Liver (tissue), 8 donors: ENCODE measurements at regions not wholly inside any gene's neighbourhood (a gene's known extent, or its start where the extent isn't known, plus 50 kb on each side); places are given as distances from the start of the nearest gene placed in this dataset.

Source experiments
- DNase-seq: peaks from one replicate; pipeline ENCODE4 v3.0.0-alpha.2; 2017; ENCODE audit warnings: low spot score
- H3K27ac ChIP-seq, 2 donors: one replicate each; pipeline ENCODE4 v1.7.0; 2013; ENCODE audit warnings: inconsistent platforms in 2 of 2, low read length in 2 of 2, control low read depth in 1 of 2, low read depth in 1 of 2, mild to moderate bottlenecking in 1 of 2
- H3K27me3 ChIP-seq, 4 donors: one replicate each; pipeline versions ENCODE4 v1.6.1 to v1.7.0; 2013; ENCODE audit warnings: low read length in 3 of 4, inconsistent platforms in 1 of 4, mild to moderate bottlenecking in 1 of 4, moderate library complexity in 1 of 4; ENCODE audit not compliant: control insufficient read depth in 4 of 4, insufficient read depth in 4 of 4
- H3K36me3 ChIP-seq, 4 donors: one replicate each; pipeline versions ENCODE4 v1.6.1 to v1.7.0; 2013; ENCODE audit warnings: low read length in 3 of 4, mild to moderate bottlenecking in 3 of 4, low read depth in 1 of 4, moderate library complexity in 1 of 4; ENCODE audit not compliant: control insufficient read depth in 4 of 4, insufficient read depth in 3 of 4
- H3K4me1 ChIP-seq, 4 donors: one replicate each; pipeline versions ENCODE4 v1.6.1 to v1.7.0; 2013; ENCODE audit warnings: low read length in 3 of 4, mild to moderate bottlenecking in 3 of 4, moderate library complexity in 1 of 4; ENCODE audit not compliant: control insufficient read depth in 4 of 4, insufficient read depth in 4 of 4
- H3K4me3 ChIP-seq, 3 donors: one replicate each; pipeline versions ENCODE4 v1.6.1 to v1.7.0; 2013; ENCODE audit warnings: low read length in 3 of 3, control low read depth in 1 of 3, low read depth in 1 of 3, mild to moderate bottlenecking in 1 of 3
- H3K9ac ChIP-seq, 2 donors: one replicate each; pipeline ENCODE4 v1.7.0; 2013; ENCODE audit warnings: low read length in 2 of 2, mild to moderate bottlenecking in 2 of 2, moderate library complexity in 2 of 2, control low read depth in 1 of 2, low read depth in 1 of 2
- H3K9me3 ChIP-seq, 4 donors: one replicate each; pipeline versions ENCODE4 v1.6.1 to v1.7.0; 2013; ENCODE audit warnings: low read length in 3 of 4; ENCODE audit not compliant: control insufficient read depth in 4 of 4
- ATF3 ChIP-seq: IDR thresholded peaks from 2 replicates; pipeline ENCODE4 v1.6.1; 2016; ENCODE audit warnings: antibody characterized with exemption
- CTCF ChIP-seq: fragments of 150-350 bp; IDR thresholded peaks from 2 replicates; pipeline ENCODE4 v1.5.1; 2017; ENCODE audit warnings: improper control_type of control experiment, low read depth, low read length; ENCODE audit not compliant: missing input control
- EGR1 ChIP-seq, 2 donors: IDR thresholded peaks; 2 replicates each; pipeline ENCODE4 v1.6.1; 2016 to 2018; ENCODE audit warnings: antibody characterized with exemption in 2 of 2, low read depth in 2 of 2
- FOXA1 ChIP-seq: IDR thresholded peaks from 2 replicates; pipeline ENCODE4 v1.6.1; 2016; ENCODE audit warnings: antibody characterized with exemption
- FOXA2 ChIP-seq: IDR thresholded peaks from 2 replicates; pipeline ENCODE4 v1.6.1; 2016; ENCODE audit warnings: antibody characterized with exemption
- GABPA ChIP-seq, 2 donors: IDR thresholded peaks in 1 of 2; conservative IDR thresholded peaks in 1 of 2; 2 replicates each; pipeline ENCODE4 v1.6.1; 2016; ENCODE audit warnings: antibody characterized with exemption in 2 of 2, mild to moderate bottlenecking in 1 of 2, moderate library complexity in 1 of 2
- HNF4A ChIP-seq, 2 donors: conservative IDR thresholded peaks; 2 replicates each; pipeline ENCODE4 v1.6.1; 2016; ENCODE audit warnings: antibody characterized with exemption in 2 of 2, mild to moderate bottlenecking in 2 of 2
- HNF4G ChIP-seq: IDR thresholded peaks from 2 replicates; pipeline ENCODE4 v1.6.1; 2016; ENCODE audit warnings: antibody characterized with exemption
- JUND ChIP-seq, 2 donors: IDR thresholded peaks; 2 replicates each; pipeline ENCODE4 v1.6.1; 2016; ENCODE audit warnings: antibody characterized with exemption in 2 of 2
- MAX ChIP-seq: IDR thresholded peaks from 2 replicates; pipeline ENCODE4 v1.6.1; 2016; ENCODE audit warnings: antibody characterized with exemption
- NR2F2 ChIP-seq: IDR thresholded peaks from 2 replicates; pipeline ENCODE4 v1.6.1; 2016; ENCODE audit warnings: antibody characterized with exemption
- RAD21 ChIP-seq, 2 donors: IDR thresholded peaks; 2 replicates each; pipeline ENCODE4 v1.6.1; 2016; ENCODE audit warnings: antibody characterized with exemption in 2 of 2, mild to moderate bottlenecking in 2 of 2
- RXRA ChIP-seq, 2 donors: IDR thresholded peaks; 2 replicates each; pipeline ENCODE4 v1.6.1; 2017 to 2018; ENCODE audit warnings: antibody characterized with exemption in 2 of 2, mild to moderate bottlenecking in 1 of 2
- SP1 ChIP-seq: IDR thresholded peaks from 2 replicates; pipeline ENCODE4 v1.6.1; 2018; ENCODE audit warnings: antibody characterized with exemption, mild to moderate bottlenecking
- TAF1 ChIP-seq: conservative IDR thresholded peaks from 2 replicates; pipeline ENCODE4 v1.6.1; 2016; ENCODE audit warnings: antibody characterized with exemption, mild to moderate bottlenecking
- YY1 ChIP-seq: IDR thresholded peaks from 2 replicates; pipeline ENCODE4 v1.6.1; 2016; ENCODE audit warnings: antibody characterized with exemption, mild to moderate bottlenecking
- ZBTB33 ChIP-seq: IDR thresholded peaks from 2 replicates; pipeline ENCODE4 v1.6.1; 2016; ENCODE audit warnings: antibody characterized with exemption
- WGBS: extraction: QIAGEN DNeasy Blood & Tissue Kit; methylation state at CpG from one replicate; pipeline ENCODE4 v1.1.7; 2013; 5-methylcytosine and 5-hydroxymethylcytosine counted together
- donor health status: healthy.
- donor health status: healthy.
- donor health status: healthy.
- donor health status: healthy.
- donor health status: healthy.

GRCh38 chr14:34222867-34223266 is 239.2 kb downstream of the SPTSSA start:
- peaks cover 0 to 2% (median 0%) of the 10 kb centered on the region in 4 donors for H3K4me1 ChIP-seq
- DNase-seq: no peak
- H3K27me3 ChIP-seq: no peaks in the 10 kb centered on the region
- no peak overlapping the region for H3K4me3 ChIP-seq
- H3K27ac ChIP-seq: no peak overlapping the region
- TF ChIP-seq HNF4G (no peak), GABPA (IDR thresholded peaks at IDR 0.05 in 1 of 2, conservative IDR thresholded peaks at IDR 0.05 in 1 of 2) (no peak), ZBTB33 (no peak), YY1 (no peak), RXRA (IDR thresholded peaks at IDR 0.05) (no peak), CTCF (no peak), SP1 (no peak), FOXA1 (no peak), ATF3 (no peak), EGR1 (IDR thresholded peaks at IDR 0.05; ENCODE audit: low read depth in 2 of 2) (no peak), MAX (no peak), NR2F2 (no peak), HNF4A (conservative IDR thresholded peaks at IDR 0.05) (no peak)
- no peaks in the 10 kb centered on the region for H3K9me3 ChIP-seq
- H3K9ac ChIP-seq: no peak overlapping the region
- 48% methylated on average over 6 of the region's 6 CpGs for WGBS
- no peaks in the 10 kb centered on the region for H3K36me3 ChIP-seq

- Histone ChIP-seq H3K4me1 (no peaks in the 10 kb centered on the region), H3K36me3 (no peaks in the 10 kb centered on the region), H3K27ac (no peak overlapping the region), H3K27me3 (no peaks in the 10 kb centered on the region), H3K9me3 (no peaks in the 10 kb centered on the region), H3K9ac (no peak overlapping the region), H3K4me3 (no peak overlapping the region)
- WGBS: 27% methylated on average over 3 of the region's 3 CpGs
- TF ChIP-seq SP1 (no peak), FOXA1 (no peak), HNF4G (no peak), NR2F2 (no peak), GABPA (IDR thresholded peaks at IDR 0.05 in 1 of 2, conservative IDR thresholded peaks at IDR 0.05 in 1 of 2) (no peak), ATF3 (no peak)
- no peak for DNase-seq
Observed at GRCh38 chr14:34222122-34222521, 239.9 kb downstream of the SPTSSA start.

GRCh38 chr14:34220921-34221320 is 241.1 kb downstream of the SPTSSA start:
- Histone ChIP-seq H3K9ac (no peak overlapping the region), H3K27me3 (no peaks in the 10 kb centered on the region), H3K27ac (no peak overlapping the region), H3K9me3 (peaks cover 0 to 4% (median 1%) of the 10 kb centered on the region in 4 donors), H3K4me3 (no peak overlapping the region), H3K36me3 (no peaks in the 10 kb centered on the region), H3K4me1 (no peaks in the 10 kb centered on the region)
- DNase-seq: no peak
- 69% methylated on average over 7 of the region's 7 CpGs for WGBS
- TF ChIP-seq RAD21 (IDR thresholded peaks at IDR 0.05): no peak
- TF ChIP-seq CTCF: no peak
- TF ChIP-seq EGR1 (IDR thresholded peaks at IDR 0.05; ENCODE audit: low read depth in 2 of 2): no peak
- no peak for TF ChIP-seq NR2F2
- TF ChIP-seq TAF1: no peak
- TF ChIP-seq FOXA1: no peak
- no peak for TF ChIP-seq JUND (IDR thresholded peaks at IDR 0.05)
- no peak for TF ChIP-seq FOXA2
- no peak for TF ChIP-seq SP1
- TF ChIP-seq HNF4A (conservative IDR thresholded peaks at IDR 0.05): no peak
- TF ChIP-seq ZBTB33: no peak
